Skin epidermis (tissue), 12 donors: ENCODE measurements at regions not wholly inside any gene's neighbourhood (a gene's known extent, or its start where the extent isn't known, plus 50 kb on each side); places are given as distances from the start of the nearest gene placed in this dataset.

ENCODE experiments used
- H3K27ac ChIP-seq, 21 experiments: fragments of 200-600 bp; sonication (generic) in 11 of 21; one replicate each; pipeline ENCODE4 v1.5.0; 2020; ENCODE audit warnings: mild to moderate bottlenecking in 3 of 21, inconsistent platforms in 2 of 21, moderate library complexity in 2 of 21
- H3K4me3 ChIP-seq, 7 experiments: fragments of 200-600 bp; sonication (generic) in 2 of 7; one replicate each; pipeline ENCODE4 v1.5.0; 2020; ENCODE audit warnings: inconsistent platforms in 2 of 7, mild to moderate bottlenecking in 2 of 7, moderate library complexity in 1 of 7

- no peak overlapping the region for H3K4me3 ChIP-seq
- no peak overlapping the region for H3K27ac ChIP-seq
Measured at GRCh38 chr2:152920846-152921245, 202.4 kb downstream of the ARL6IP6 start.

GRCh38 chr2:152910970-152911369 lies 192.6 kb downstream of the ARL6IP6 start:
- no peak overlapping the region for H3K4me3 ChIP-seq
- no peak overlapping the region for H3K27ac ChIP-seq

GRCh38 chr2:152907046-152907445 lies 188.6 kb downstream of the ARL6IP6 start:
- H3K4me3 ChIP-seq: no peak overlapping the region
- H3K27ac ChIP-seq: no peak overlapping the region

- Histone ChIP-seq H3K4me3 (no peak overlapping the region), H3K27ac (no peak overlapping the region)
Measured at GRCh38 chr2:152894051-152894450, 175.6 kb downstream of the ARL6IP6 start.

- Histone ChIP-seq H3K27ac (no peak overlapping the region), H3K4me3 (no peak overlapping the region)
Measured at GRCh38 chr2:152890736-152891135, 172.3 kb downstream of the ARL6IP6 start.

- Histone ChIP-seq H3K4me3 (no peak overlapping the region), H3K27ac (no peak overlapping the region)
Measured at GRCh38 chr2:152883951-152884487, 165.6 kb downstream of the ARL6IP6 start.

GRCh38 chr2:152881527-152881926 lies 163.1 kb downstream of the ARL6IP6 start:
- no peak overlapping the region for H3K4me3 ChIP-seq
- H3K27ac ChIP-seq: no peak overlapping the region

GRCh38 chr2:152879275-152879674 lies 160.9 kb downstream of the ARL6IP6 start:
- H3K4me3 ChIP-seq: no peak overlapping the region
- no peak overlapping the region for H3K27ac ChIP-seq

GRCh38 chr2:152875701-152876695 lies 157.6 kb downstream of the ARL6IP6 start:
- H3K27ac ChIP-seq: peak overlapping the region in 4 of 21 experiments; percentile 1 to 40 (median 8)
- no peak overlapping the region for H3K4me3 ChIP-seq

- peak overlapping the region in 1 of 21 experiments; percentile 1 for H3K27ac ChIP-seq
- no peak overlapping the region for H3K4me3 ChIP-seq
Measured at GRCh38 chr2:152874955-152875354, 156.5 kb downstream of the ARL6IP6 start.

- Histone ChIP-seq H3K27ac (no peak overlapping the region), H3K4me3 (no peak overlapping the region)
Measured at GRCh38 chr2:152870239-152870638, 151.8 kb downstream of the ARL6IP6 start.

- Histone ChIP-seq H3K27ac (no peak overlapping the region), H3K4me3 (no peak overlapping the region)
Measured at GRCh38 chr2:152867397-152867796, 149.0 kb downstream of the ARL6IP6 start.

- Histone ChIP-seq H3K27ac (no peak overlapping the region), H3K4me3 (no peak overlapping the region)
Measured at GRCh38 chr2:152864601-152865149, 146.3 kb downstream of the ARL6IP6 start.

- H3K4me3 ChIP-seq: no peak overlapping the region
Measured at GRCh38 chr2:152863826-152864225, 145.4 kb downstream of the ARL6IP6 start.

GRCh38 chr2:152861349-152861942 lies 143.0 kb downstream of the ARL6IP6 start:
- H3K27ac ChIP-seq: no peak overlapping the region
- no peak overlapping the region for H3K4me3 ChIP-seq

More at GRCh38 chr2:152863826-152864225, 145.4 kb downstream of the ARL6IP6 start:
- H3K27ac ChIP-seq: no peak overlapping the region

- Histone ChIP-seq H3K4me3 (no peak overlapping the region), H3K27ac (no peak overlapping the region)
Measured at GRCh38 chr2:152858594-152859265, 140.3 kb downstream of the ARL6IP6 start.

- H3K27ac ChIP-seq: no peak overlapping the region
Measured at GRCh38 chr2:152846697-152847470, 128.5 kb downstream of the ARL6IP6 start.

GRCh38 chr2:152835674-152836073 lies 117.3 kb downstream of the ARL6IP6 start:
- no peak overlapping the region for H3K27ac ChIP-seq

More at GRCh38 chr2:152846697-152847470, 128.5 kb downstream of the ARL6IP6 start:
- no peak overlapping the region for H3K4me3 ChIP-seq

GRCh38 chr2:152827944-152828343 lies 109.5 kb downstream of the ARL6IP6 start:
- no peak overlapping the region for H3K4me3 ChIP-seq
- no peak overlapping the region for H3K27ac ChIP-seq

More at GRCh38 chr2:152835674-152836073, 117.3 kb downstream of the ARL6IP6 start:
- no peak overlapping the region for H3K4me3 ChIP-seq
